Natural killer cell (primary cell): ENCODE measurements at regions not wholly inside any gene's neighbourhood (a gene's known extent, or its start where the extent isn't known, plus 50 kb on each side); places are given as distances from the start of the nearest gene placed in this dataset.

Source experiments
- ATAC-seq, 3 donors: fragments of 150-1000 bp in 2 of 3; fragments of 200-7000 bp in 1 of 3; cut with Tn5 transposase; 1 replicate in 1 of 3; 2 replicates in 2 of 3; pipeline ENCODE4 v1.10.0; 2021; ENCODE audit warnings: mild to moderate bottlenecking in 2 of 3, moderate library complexity in 2 of 3
- DNase-seq, 2 donors: peaks; one replicate each; pipeline versions ENCODE4 v3.0.0 to v3.0.0-alpha.2; 2013 to 2021; ENCODE audit warnings: mixed read lengths in 1 of 2
- H3K27ac ChIP-seq: one replicate; pipeline ENCODE4 v1.5.1; 2013; ENCODE audit warnings: mild to moderate bottlenecking, low read length
- H3K27me3 ChIP-seq: one replicate; pipeline ENCODE4 v1.6.1; 2013; ENCODE audit warnings: low read length; ENCODE audit not compliant: control insufficient read depth, insufficient read depth
- H3K36me3 ChIP-seq: one replicate; pipeline ENCODE4 v1.6.1; 2013; ENCODE audit warnings: low read length; ENCODE audit not compliant: control insufficient read depth, insufficient read depth
- H3K4me1 ChIP-seq: one replicate; pipeline ENCODE4 v1.6.1; 2013; ENCODE audit warnings: low read length; ENCODE audit not compliant: control insufficient read depth, insufficient read depth
- H3K4me3 ChIP-seq: one replicate; pipeline ENCODE4 v1.5.1; 2013; ENCODE audit warnings: low read length
- H3K9me3 ChIP-seq: one replicate; pipeline ENCODE4 v1.6.1; 2013; ENCODE audit warnings: low read length; ENCODE audit not compliant: control insufficient read depth, insufficient read depth
- H3K27ac Mint-ChIP-seq, 2 donors: one replicate each; pipeline ENCODE4 v1.8.0; 2022; ENCODE audit warnings: mild to moderate bottlenecking in 2 of 2, mixed read lengths in 2 of 2, moderate library complexity in 1 of 2
- H3K27me3 Mint-ChIP-seq, 2 donors: one replicate each; pipeline ENCODE4 v1.8.0; 2022; ENCODE audit warnings: low read depth in 2 of 2, mixed read lengths in 2 of 2
- H3K36me3 Mint-ChIP-seq: one replicate; pipeline ENCODE4 v1.8.0; 2022; ENCODE audit warnings: mixed read lengths
- H3K4me1 Mint-ChIP-seq, 2 donors: one replicate each; pipeline ENCODE4 v1.8.0; 2022; ENCODE audit warnings: mixed read lengths in 2 of 2
- H3K4me3 Mint-ChIP-seq: one replicate; pipeline ENCODE4 v1.8.0; 2022; ENCODE audit warnings: mild to moderate bottlenecking, moderate library complexity, mixed read lengths
- H3K9me3 Mint-ChIP-seq, 2 donors: one replicate each; pipeline ENCODE4 v1.8.0; 2022; ENCODE audit warnings: mixed read lengths in 2 of 2
- WGBS: methylation state at CpG from one replicate; pipeline ENCODE4 v1.1.7; 2013; ENCODE audit warnings: missing lambda C conversion rate; ENCODE audit not compliant: insufficient coverage; 5-methylcytosine and 5-hydroxymethylcytosine counted together
- intact Hi-C: fragments of 100-400 bp; cut with micrococcal nuclease; formaldehyde crosslinking; loops from one replicate; pipeline ENCODE4 v1.14.2; 2022
- TF ChIP-seq, protein P1 (sequence below): fragments of 200-600 bp; IDR thresholded peaks from one replicate; pipeline ENCODE4 v1.8.0; 2022; ENCODE audit warnings: antibody characterized with exemption

DNA sequence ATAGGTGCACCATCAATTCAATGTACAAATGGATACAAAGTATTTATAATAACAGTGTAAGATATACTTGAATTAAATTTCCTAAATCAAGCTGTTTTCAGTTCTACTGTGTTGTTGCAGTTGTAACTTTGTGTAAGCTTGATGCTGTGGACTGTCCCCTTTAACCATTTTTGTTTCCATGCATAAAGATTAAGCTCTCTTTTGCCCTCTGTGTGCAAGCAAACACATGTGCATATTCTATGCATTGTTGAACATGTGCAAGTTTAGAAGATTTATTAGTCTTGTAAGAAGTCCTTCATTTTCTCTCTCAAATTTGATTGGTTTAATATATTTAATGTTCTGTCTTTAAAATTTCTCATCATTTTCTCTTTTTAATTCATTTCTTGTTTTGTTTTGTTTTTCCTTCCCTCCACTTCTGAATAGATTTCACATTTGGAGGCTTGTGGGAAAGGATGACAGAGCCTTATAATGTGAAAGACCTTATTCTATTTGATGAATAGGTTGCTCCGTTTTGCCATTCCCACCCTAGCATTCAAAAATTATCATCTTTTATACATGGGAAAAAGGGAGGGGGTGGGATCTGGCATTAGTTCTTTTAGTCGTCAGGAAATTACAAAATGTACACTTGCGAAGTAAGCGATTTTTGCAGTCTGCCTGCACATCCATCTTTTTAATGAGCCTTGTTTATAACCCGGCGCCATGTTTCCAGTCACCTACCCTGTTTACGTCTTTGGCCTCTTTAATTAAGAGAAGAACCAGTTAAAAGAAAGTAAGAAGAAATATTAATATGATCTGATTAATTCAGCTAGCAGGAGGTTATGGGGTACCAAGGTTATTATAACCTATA lies 961.5 kb upstream of the NR2F2 start:
- no peaks in the 10 kb centered on the region for H3K36me3 ChIP-seq
- no peak for DNase-seq
- no peak overlapping the region for H3K4me3 Mint-ChIP-seq
- intact Hi-C loops, result no loop called here
- no peaks in the 10 kb centered on the region for H3K27me3 ChIP-seq
- H3K27ac Mint-ChIP-seq, result no peak overlapping the region
- peaks cover 24 to 38% of the 10 kb centered on the region in 2 donors for H3K27me3 Mint-ChIP-seq
- ATAC-seq, result no peak
- H3K27ac ChIP-seq, result no peak overlapping the region
- 96% methylated on average over 6 of the region's 7 CpGs for WGBS
- TF ChIP-seq, protein P1, sequence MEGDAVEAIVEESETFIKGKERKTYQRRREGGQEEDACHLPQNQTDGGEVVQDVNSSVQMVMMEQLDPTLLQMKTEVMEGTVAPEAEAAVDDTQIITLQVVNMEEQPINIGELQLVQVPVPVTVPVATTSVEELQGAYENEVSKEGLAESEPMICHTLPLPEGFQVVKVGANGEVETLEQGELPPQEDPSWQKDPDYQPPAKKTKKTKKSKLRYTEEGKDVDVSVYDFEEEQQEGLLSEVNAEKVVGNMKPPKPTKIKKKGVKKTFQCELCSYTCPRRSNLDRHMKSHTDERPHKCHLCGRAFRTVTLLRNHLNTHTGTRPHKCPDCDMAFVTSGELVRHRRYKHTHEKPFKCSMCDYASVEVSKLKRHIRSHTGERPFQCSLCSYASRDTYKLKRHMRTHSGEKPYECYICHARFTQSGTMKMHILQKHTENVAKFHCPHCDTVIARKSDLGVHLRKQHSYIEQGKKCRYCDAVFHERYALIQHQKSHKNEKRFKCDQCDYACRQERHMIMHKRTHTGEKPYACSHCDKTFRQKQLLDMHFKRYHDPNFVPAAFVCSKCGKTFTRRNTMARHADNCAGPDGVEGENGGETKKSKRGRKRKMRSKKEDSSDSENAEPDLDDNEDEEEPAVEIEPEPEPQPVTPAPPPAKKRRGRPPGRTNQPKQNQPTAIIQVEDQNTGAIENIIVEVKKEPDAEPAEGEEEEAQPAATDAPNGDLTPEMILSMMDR, result no peak
- no peaks in the 10 kb centered on the region for H3K4me1 ChIP-seq
- no peaks in the 10 kb centered on the region for H3K9me3 Mint-ChIP-seq
- no peaks in the 10 kb centered on the region for H3K9me3 ChIP-seq
- peaks cover 2% of the 10 kb centered on the region for H3K36me3 Mint-ChIP-seq
- no peak overlapping the region for H3K4me3 ChIP-seq
- no peaks in the 10 kb centered on the region for H3K4me1 Mint-ChIP-seq

DNA sequence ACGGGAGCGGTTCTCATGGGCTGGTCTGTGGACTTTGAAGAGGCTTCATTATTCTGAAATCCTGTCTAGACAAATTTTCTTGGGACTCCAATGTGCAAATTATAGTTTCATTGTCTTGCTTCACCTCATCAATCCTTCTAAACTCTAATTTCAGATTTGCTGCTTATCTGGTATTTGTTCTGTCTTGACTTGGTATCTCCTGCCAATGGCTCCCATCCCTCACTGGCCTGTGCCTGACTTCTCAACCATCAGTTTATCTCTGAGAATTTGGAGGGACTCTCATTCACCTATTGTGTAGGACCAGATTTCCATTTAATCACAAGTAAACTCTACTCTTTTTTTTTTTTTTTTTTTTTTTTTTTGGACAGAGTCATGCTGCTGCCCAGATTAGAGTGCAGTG lies 960.2 kb upstream of the NR2F2 start:
- ATAC-seq (no peak), DNase-seq (no peak)
- Mint-ChIP-seq H3K4me3 (no peak overlapping the region), H3K27ac (no peak overlapping the region), H3K27me3 (peaks cover 20 to 41% of the 10 kb centered on the region in 2 donors), H3K9me3 (no peaks in the 10 kb centered on the region), H3K36me3 (no peaks in the 10 kb centered on the region), H3K4me1 (no peaks in the 10 kb centered on the region)
- no peaks in the 10 kb centered on the region for H3K27me3 ChIP-seq
- H3K4me1 ChIP-seq, result no peaks in the 10 kb centered on the region
- no peak overlapping the region for H3K4me3 ChIP-seq
- no peaks in the 10 kb centered on the region for H3K36me3 ChIP-seq
- 95% methylated on average over 2 of the region's 2 CpGs for WGBS
- H3K9me3 ChIP-seq, result no peaks in the 10 kb centered on the region
- intact Hi-C loops, result no loop called here
- TF ChIP-seq, protein P1, result no peak
- no peak overlapping the region for H3K27ac ChIP-seq

DNA sequence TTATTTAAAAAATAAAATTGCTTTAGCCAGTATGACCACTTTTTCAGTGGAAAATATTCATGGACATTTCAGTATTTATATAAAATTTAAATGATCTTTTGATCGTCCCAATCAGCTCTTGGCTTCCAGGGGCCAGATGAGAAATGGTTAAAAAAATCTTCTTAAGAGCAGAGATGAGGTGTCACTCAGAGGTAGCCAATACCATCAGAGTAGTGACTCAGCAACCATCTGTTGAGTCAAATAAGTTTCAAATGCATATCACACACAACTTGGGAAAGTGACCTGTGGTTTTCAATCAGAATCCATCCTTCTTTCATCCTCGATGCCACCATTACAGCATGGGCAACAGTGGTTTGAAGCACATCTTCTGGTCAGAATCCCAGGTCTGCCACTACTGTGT lies 958.8 kb upstream of the NR2F2 start:
- H3K27ac ChIP-seq, result no peak overlapping the region
- ATAC-seq (no peak), DNase-seq (no peak)
- no peak overlapping the region for H3K4me3 Mint-ChIP-seq
- intact Hi-C loops, result no loop called here
- no peaks in the 10 kb centered on the region for H3K27me3 ChIP-seq
- H3K36me3 Mint-ChIP-seq, result no peaks in the 10 kb centered on the region
- 77% methylated on average over 2 of the region's 2 CpGs for WGBS
- H3K4me1 ChIP-seq, result no peaks in the 10 kb centered on the region
- H3K4me1 Mint-ChIP-seq, result no peaks in the 10 kb centered on the region
- H3K27ac Mint-ChIP-seq, result no peak overlapping the region
- TF ChIP-seq, protein P1, result no peak
- H3K36me3 ChIP-seq, result no peaks in the 10 kb centered on the region
- H3K9me3 ChIP-seq, result no peaks in the 10 kb centered on the region
- H3K9me3 Mint-ChIP-seq, result no peaks in the 10 kb centered on the region
- peaks cover 22 to 54% of the 10 kb centered on the region in 2 donors for H3K27me3 Mint-ChIP-seq
- no peak overlapping the region for H3K4me3 ChIP-seq

DNA sequence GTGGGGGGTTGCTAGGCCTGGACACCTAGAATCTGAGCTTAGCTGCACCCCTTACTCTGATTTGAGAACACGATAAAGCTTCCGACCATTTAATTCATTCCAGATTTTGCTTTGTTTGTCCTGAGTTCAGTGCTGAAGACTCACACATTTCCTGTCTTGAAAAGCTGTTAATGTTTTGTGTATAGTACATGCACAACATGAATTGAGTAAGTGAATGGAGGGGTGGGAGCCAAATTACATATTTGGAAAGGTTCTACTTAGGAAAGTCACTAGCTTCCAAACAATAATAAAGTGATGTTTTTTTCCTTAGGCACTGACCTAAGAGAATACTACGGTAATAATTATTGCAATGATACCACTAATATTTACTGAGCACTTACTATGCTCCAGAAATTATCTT lies 955.2 kb upstream of the NR2F2 start:
- no peaks in the 10 kb centered on the region for H3K27me3 ChIP-seq
- DNase-seq, result no peak
- H3K9me3 ChIP-seq, result no peaks in the 10 kb centered on the region
- 100% methylated on average over 3 of the region's 3 CpGs for WGBS
- no peaks in the 10 kb centered on the region for H3K36me3 ChIP-seq
- no peak overlapping the region for H3K4me3 ChIP-seq
- no peaks in the 10 kb centered on the region for H3K4me1 ChIP-seq
- Mint-ChIP-seq H3K36me3 (no peaks in the 10 kb centered on the region), H3K4me1 (no peaks in the 10 kb centered on the region), H3K9me3 (no peaks in the 10 kb centered on the region), H3K4me3 (no peak overlapping the region), H3K27me3 (peaks cover 11 to 33% of the 10 kb centered on the region in 2 donors), H3K27ac (no peak overlapping the region)
- intact Hi-C loops, result no loop called here
- H3K27ac ChIP-seq, result no peak overlapping the region
- TF ChIP-seq, protein P1, result no peak
- no peak for ATAC-seq
